OCI-LY1 (cell line): ENCODE measurements at regions not wholly inside any gene's neighbourhood (a gene's known extent, or its start where the extent isn't known, plus 50 kb on each side); places are given as distances from the start of the nearest gene placed in this dataset.

ENCODE experiments used
- H2AFZ ChIP-seq: fragments of 200-600 bp; sonication (generic), shearing (Covaris generic); 2 replicates; pipeline ENCODE4 v1.6.0; 2014; ENCODE audit warnings: antibody characterized with exemption, mild to moderate bottlenecking, low read length
- H3F3A ChIP-seq: fragments of 200-600 bp; sonication (generic), shearing (Covaris generic); 2 replicates; pipeline ENCODE4 v1.6.0; 2014; ENCODE audit warnings: mild to moderate bottlenecking, antibody characterized with exemption, low read length, moderate library complexity; ENCODE audit not compliant: insufficient read depth
- H3K27ac ChIP-seq: fragments of 200-600 bp; sonication (generic); 2 replicates; pipeline ENCODE4 v1.5.1; 2014; ENCODE audit warnings: low read length, mixed run types, mild to moderate bottlenecking, low read depth; ENCODE audit not compliant: poor library complexity, severe bottlenecking
- H3K27me3 ChIP-seq: fragments of 200-600 bp; sonication (generic); 2 replicates; pipeline ENCODE4 v1.6.0; 2014; ENCODE audit warnings: antibody characterized with exemption, mild to moderate bottlenecking, low read length, moderate library complexity; ENCODE audit not compliant: insufficient read depth
- H3K36me3 ChIP-seq: fragments of 200-600 bp; sonication (generic); 2 replicates; pipeline ENCODE4 v1.6.1; 2014; ENCODE audit warnings: mild to moderate bottlenecking, antibody characterized with exemption, low read length, moderate library complexity, mixed read lengths; ENCODE audit not compliant: insufficient read depth
- H3K4me1 ChIP-seq: fragments of 200-600 bp; sonication (generic); 2 replicates; pipeline ENCODE4 v1.5.1; 2014; ENCODE audit warnings: mild to moderate bottlenecking, low read length, moderate library complexity; ENCODE audit not compliant: insufficient read depth, severe bottlenecking
- H3K4me2 ChIP-seq: fragments of 200-600 bp; sonication (generic), shearing (Covaris generic); 2 replicates; pipeline ENCODE4 v1.6.1; 2014; ENCODE audit warnings: low read length
- H3K4me3 ChIP-seq: fragments of 200-600 bp; sonication (generic); 2 replicates; pipeline ENCODE4 v1.5.1; 2014; ENCODE audit warnings: low read length, low read depth, mild to moderate bottlenecking, mixed read lengths; ENCODE audit not compliant: poor library complexity, severe bottlenecking
- H3K79me2 ChIP-seq: fragments of 200-600 bp; shearing (Covaris generic); 2 replicates; pipeline ENCODE4 v1.6.1; 2016; ENCODE audit warnings: mixed run types, low read length, mixed read lengths; ENCODE audit not compliant: insufficient read depth
- H3K9ac ChIP-seq: fragments of 200-600 bp; sonication (generic), shearing (Covaris generic); 2 replicates; pipeline ENCODE4 v1.6.1; 2014; ENCODE audit warnings: mild to moderate bottlenecking, low read length, mixed read lengths
- H3K9me2 ChIP-seq: fragments of 200-600 bp; sonication (generic), shearing (Covaris generic); 2 replicates; pipeline ENCODE4 v1.6.1; 2014; ENCODE audit warnings: low read depth, mild to moderate bottlenecking, low read length, mixed read lengths
- H3K9me3 ChIP-seq: fragments of 200-600 bp; shearing (Covaris generic); 2 replicates; pipeline ENCODE4 v1.6.1; 2014; ENCODE audit warnings: low read length, mixed read lengths
- H4K20me1 ChIP-seq: fragments of 200-600 bp; sonication (generic), shearing (Covaris generic); 2 replicates; pipeline ENCODE4 v1.6.0; 2016; ENCODE audit warnings: mild to moderate bottlenecking, low read length; ENCODE audit not compliant: insufficient read depth
- CTCF ChIP-seq: fragments of 200-600 bp; sonication (generic), shearing (Covaris generic); IDR thresholded peaks from 2 replicates; pipeline ENCODE4 v1.5.1; 2017; ENCODE audit warnings: mild to moderate bottlenecking, antibody characterized with exemption, low read length, moderate library complexity, mixed read lengths
- EZH2 ChIP-seq: fragments of 200-600 bp; sonication (generic), shearing (Covaris generic); IDR thresholded peaks from 2 replicates; pipeline ENCODE4 v1.8.0; 2017; ENCODE audit warnings: borderline replicate concordance, mixed run types, mild to moderate bottlenecking, antibody characterized with exemption, low read length, moderate library complexity, mixed read lengths

GRCh38 chr6:142684371-142684770 lies 260.6 kb downstream of the HIVEP2 start:
- no peak for TF ChIP-seq CTCF

GRCh38 chr6:142685852-142686506 lies 259.0 kb downstream of the HIVEP2 start:
- H3K4me1 ChIP-seq: no peaks in the 10 kb centered on the region
- TF ChIP-seq EZH2 (no peak), CTCF (no peak)
- H4K20me1 ChIP-seq: no peaks in the 10 kb centered on the region
- no peak overlapping the region for H3K27ac ChIP-seq
- no peaks in the 10 kb centered on the region for H3K36me3 ChIP-seq
- no peaks in the 10 kb centered on the region for H3K27me3 ChIP-seq
- H3F3A ChIP-seq: no peaks in the 10 kb centered on the region
- no peak overlapping the region for H2AFZ ChIP-seq
- no peak overlapping the region for H3K4me3 ChIP-seq
- H3K9me2 ChIP-seq: no peaks in the 10 kb centered on the region
- no peak overlapping the region for H3K4me2 ChIP-seq
- H3K79me2 ChIP-seq: no peaks in the 10 kb centered on the region
- H3K9ac ChIP-seq: no peak overlapping the region
- H3K9me3 ChIP-seq: no peaks in the 10 kb centered on the region

More at GRCh38 chr6:142684371-142684770, 260.6 kb downstream of the HIVEP2 start:
- Histone ChIP-seq H4K20me1 (no peaks in the 10 kb centered on the region), H3K4me1 (no peaks in the 10 kb centered on the region), H3K27me3 (no peaks in the 10 kb centered on the region), H2AFZ (no peak overlapping the region), H3K9me2 (no peaks in the 10 kb centered on the region), H3K9ac (no peak overlapping the region), H3K9me3 (no peaks in the 10 kb centered on the region), H3K79me2 (no peaks in the 10 kb centered on the region), H3K4me2 (no peak overlapping the region), H3F3A (no peaks in the 10 kb centered on the region), H3K4me3 (no peak overlapping the region), H3K27ac (no peak overlapping the region), H3K36me3 (no peaks in the 10 kb centered on the region)

GRCh38 chr6:142686507-142686887 lies 258.5 kb downstream of the HIVEP2 start:
- Histone ChIP-seq H3K27me3 (no peaks in the 10 kb centered on the region), H3K4me1 (no peaks in the 10 kb centered on the region), H3K36me3 (no peaks in the 10 kb centered on the region), H3K27ac (no peak overlapping the region), H3K9me2 (no peaks in the 10 kb centered on the region), H3F3A (no peaks in the 10 kb centered on the region), H2AFZ (no peak overlapping the region), H3K4me2 (no peak overlapping the region), H4K20me1 (no peaks in the 10 kb centered on the region), H3K9ac (no peak overlapping the region), H3K9me3 (no peaks in the 10 kb centered on the region), H3K4me3 (no peak overlapping the region), H3K79me2 (no peaks in the 10 kb centered on the region)
- TF ChIP-seq EZH2: no peak
- TF ChIP-seq CTCF: no peak
